ENCODE measurements at regions not wholly inside any gene's neighbourhood (a gene's known extent, or its start where the extent isn't known, plus 50 kb on each side); places are given as distances from the start of the nearest gene placed in this dataset.

GRCh38 chr14:104390221-104390931 is 189.2 kb upstream of the C14orf180 start:
- Histone ChIP-seq H3K27me3 (no peaks in the 10 kb centered on the region), H3K4me2 (no peak overlapping the region), H2AFZ (no peak overlapping the region), H3K79me2 (no peaks in the 10 kb centered on the region), H4K20me1 (ENCODE audit: insufficient read depth, poor library complexity, severe bottlenecking) (no peaks in the 10 kb centered on the region), H3K4me3 (no peak overlapping the region), H3K36me3 (replicated peaks; ENCODE audit: insufficient read depth, low read depth) (no peaks in the 10 kb centered on the region), H3K4me1 (ENCODE audit: insufficient read depth) (peaks cover 7% of the 10 kb centered on the region), H3K9me2 (replicated peaks; ENCODE audit: insufficient read depth) (no peaks in the 10 kb centered on the region), H3K27ac (no peak overlapping the region), H3K9me3 (ENCODE audit: low read depth) (no peaks in the 10 kb centered on the region)
- no peak for TF ChIP-seq EZH2phosphoT487 (IDR thresholded peaks at IDR 0.05; ENCODE audit: low read depth, severe bottlenecking, unreplicated experiment)
- no peak for TF ChIP-seq EZH2 (IDR thresholded peaks at IDR 0.05; ENCODE audit: borderline replicate concordance)
- no peak for TF ChIP-seq CTCF (IDR thresholded peaks at IDR 0.05; ENCODE audit: poor library complexity)
- no peak for DNase-seq (ENCODE audit: low spot score)
- WGBS (ENCODE audit: low lambda C conversion rate, missing lambda C conversion rate) = 94% methylated on average over 27 of the region's 27 CpGs

- Histone ChIP-seq H3K4me2 (no peak overlapping the region), H3K4me3 (no peak overlapping the region), H4K20me1 (ENCODE audit: insufficient read depth, poor library complexity, severe bottlenecking) (no peaks in the 10 kb centered on the region), H3K4me1 (ENCODE audit: insufficient read depth) (peaks cover 7% of the 10 kb centered on the region), H3K9me2 (replicated peaks; ENCODE audit: insufficient read depth) (no peaks in the 10 kb centered on the region), H3K9me3 (ENCODE audit: low read depth) (no peaks in the 10 kb centered on the region), H2AFZ (no peak overlapping the region), H3K36me3 (replicated peaks; ENCODE audit: insufficient read depth, low read depth) (no peaks in the 10 kb centered on the region), H3K27me3 (no peaks in the 10 kb centered on the region), H3K27ac (no peak overlapping the region), H3K79me2 (no peaks in the 10 kb centered on the region)
- no peak for DNase-seq (ENCODE audit: low spot score)
- no peak for TF ChIP-seq EZH2phosphoT487 (IDR thresholded peaks at IDR 0.05; ENCODE audit: low read depth, severe bottlenecking, unreplicated experiment)
- TF ChIP-seq EZH2 (IDR thresholded peaks at IDR 0.05; ENCODE audit: borderline replicate concordance) = no peak
- no peak for TF ChIP-seq CTCF (IDR thresholded peaks at IDR 0.05; ENCODE audit: poor library complexity)
- WGBS (ENCODE audit: low lambda C conversion rate, missing lambda C conversion rate) = 86% methylated on average over 33 of the region's 33 CpGs
Measured at GRCh38 chr14:104390941-104391901, 188.3 kb upstream of the C14orf180 start.

DNA sequence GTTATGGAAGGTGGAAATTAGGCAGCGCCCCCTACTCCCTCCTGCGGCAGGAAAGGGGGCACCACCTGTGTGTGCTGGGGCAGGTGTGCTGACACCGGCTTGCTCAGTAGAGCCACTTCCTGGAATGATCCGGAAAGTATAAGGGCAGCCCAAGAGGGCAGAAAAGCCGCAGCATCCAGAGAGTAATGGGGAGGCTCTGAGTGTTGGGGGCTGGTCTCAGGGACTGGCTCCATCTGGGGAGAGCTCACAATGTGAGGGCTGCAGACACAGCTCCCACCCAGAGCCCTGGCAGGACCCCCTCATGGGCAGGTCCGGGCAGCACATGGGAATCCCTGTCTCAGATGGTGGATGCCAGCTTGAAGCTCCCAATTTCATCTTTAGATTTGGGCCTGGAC is 187.6 kb upstream of the C14orf180 start:
- Histone ChIP-seq H3K4me1 (ENCODE audit: insufficient read depth) (peaks cover 7% of the 10 kb centered on the region), H4K20me1 (ENCODE audit: insufficient read depth, poor library complexity, severe bottlenecking) (no peaks in the 10 kb centered on the region), H3K79me2 (no peaks in the 10 kb centered on the region), H3K9me2 (replicated peaks; ENCODE audit: insufficient read depth) (no peaks in the 10 kb centered on the region), H2AFZ (no peak overlapping the region), H3K27ac (no peak overlapping the region), H3K4me2 (no peak overlapping the region), H3K4me3 (no peak overlapping the region), H3K27me3 (no peaks in the 10 kb centered on the region), H3K9me3 (ENCODE audit: low read depth) (no peaks in the 10 kb centered on the region), H3K36me3 (replicated peaks; ENCODE audit: insufficient read depth, low read depth) (no peaks in the 10 kb centered on the region)
- DNase-seq (ENCODE audit: low spot score) = no peak
- WGBS (ENCODE audit: low lambda C conversion rate, missing lambda C conversion rate) = 87% methylated on average over 6 of the region's 6 CpGs
- TF ChIP-seq EZH2phosphoT487 (IDR thresholded peaks at IDR 0.05; ENCODE audit: low read depth, severe bottlenecking, unreplicated experiment) (no peak), EZH2 (IDR thresholded peaks at IDR 0.05; ENCODE audit: borderline replicate concordance) (no peak), CTCF (IDR thresholded peaks at IDR 0.05; ENCODE audit: poor library complexity) (no peak)
